Activated naive CD8-positive, alpha-beta T cell treated with anti-CD3 and anti-CD28 coated beads, Interleukin-2, amount 50 U/mL, for 24 hours (primary cell): ENCODE measurements at regions not wholly inside any gene's neighbourhood (a gene's known extent, or its start where the extent isn't known, plus 50 kb on each side); places are given as distances from the start of the nearest gene placed in this dataset.
A peak's percentile ranks its signal among the peaks of the same experiment; 100 is the strongest.

Source experiments
- ATAC-seq: fragments of 150-1000 bp; cut with Tn5 transposase; one replicate; pipeline ENCODE4 v1.10.0; 2021
- DNase-seq: peaks from one replicate; pipeline ENCODE4 v3.0.0; 2021
- H3K27ac Mint-ChIP-seq: one replicate; pipeline ENCODE4 v1.8.0; 2021; ENCODE audit warnings: mild to moderate bottlenecking, mixed read lengths
- H3K27me3 Mint-ChIP-seq: one replicate; pipeline ENCODE4 v1.8.0; 2021; ENCODE audit warnings: mixed read lengths
- H3K36me3 Mint-ChIP-seq: one replicate; pipeline ENCODE4 v1.8.0; 2021; ENCODE audit warnings: low read depth, mixed read lengths
- H3K4me1 Mint-ChIP-seq: one replicate; pipeline ENCODE4 v1.8.0; 2021; ENCODE audit warnings: mixed read lengths
- H3K4me3 Mint-ChIP-seq: one replicate; pipeline ENCODE4 v1.8.0; 2021; ENCODE audit warnings: mild to moderate bottlenecking, moderate library complexity, mixed read lengths
- H3K9me3 Mint-ChIP-seq: one replicate; pipeline ENCODE4 v1.8.0; 2021; ENCODE audit warnings: mixed read lengths

- peak; percentile 78 for ATAC-seq
- Mint-ChIP-seq H3K4me3 (no peak overlapping the region), H3K9me3 (no peaks in the 10 kb centered on the region), H3K27me3 (peaks cover 18% of the 10 kb centered on the region), H3K27ac (peak overlapping the region; percentile 52), H3K36me3 (no peaks in the 10 kb centered on the region), H3K4me1 (peaks cover 34% of the 10 kb centered on the region)
- DNase-seq = no peak
These were observed 120.0 kb upstream of the RAI14 start for GRCh38 chr5:34535944-34536623.

- no peaks in the 10 kb centered on the region for H3K36me3 Mint-ChIP-seq
- DNase-seq (no peak), ATAC-seq (no peak)
- H3K4me3 Mint-ChIP-seq = no peak overlapping the region
- H3K9me3 Mint-ChIP-seq = no peaks in the 10 kb centered on the region
- peaks cover 34% of the 10 kb centered on the region for H3K4me1 Mint-ChIP-seq
- H3K27me3 Mint-ChIP-seq = peaks cover 23% of the 10 kb centered on the region
- H3K27ac Mint-ChIP-seq = no peak overlapping the region
These were observed 119.4 kb upstream of the RAI14 start for GRCh38 chr5:34536699-34537098.

GRCh38 chr5:34538026-34538672, 118.0 kb upstream of the RAI14 start:
- Mint-ChIP-seq H3K4me1 (peaks cover 40% of the 10 kb centered on the region), H3K36me3 (no peaks in the 10 kb centered on the region), H3K9me3 (no peaks in the 10 kb centered on the region), H3K27ac (no peak overlapping the region), H3K4me3 (no peak overlapping the region), H3K27me3 (peaks cover 28% of the 10 kb centered on the region)
- no peak for ATAC-seq
- DNase-seq = peak; percentile 41

GRCh38 chr5:34539183-34539582, 116.9 kb upstream of the RAI14 start:
- no peak for DNase-seq

GRCh38 chr5:34541067-34541466, 115.1 kb upstream of the RAI14 start:
- Mint-ChIP-seq H3K4me1 (peaks cover 20% of the 10 kb centered on the region), H3K9me3 (peaks cover 11% of the 10 kb centered on the region), H3K27ac (no peak overlapping the region), H3K36me3 (no peaks in the 10 kb centered on the region), H3K4me3 (no peak overlapping the region), H3K27me3 (peaks cover 31% of the 10 kb centered on the region)
- ATAC-seq = no peak
- DNase-seq = no peak

More at GRCh38 chr5:34539183-34539582, 116.9 kb upstream of the RAI14 start:
- peaks cover 31% of the 10 kb centered on the region for H3K27me3 Mint-ChIP-seq
- no peak for ATAC-seq
- no peaks in the 10 kb centered on the region for H3K36me3 Mint-ChIP-seq
- H3K27ac Mint-ChIP-seq = no peak overlapping the region
- H3K4me1 Mint-ChIP-seq = peaks cover 32% of the 10 kb centered on the region
- H3K4me3 Mint-ChIP-seq = no peak overlapping the region
- peaks cover 5% of the 10 kb centered on the region for H3K9me3 Mint-ChIP-seq

- Mint-ChIP-seq H3K9me3 (peaks cover 20% of the 10 kb centered on the region), H3K27me3 (peaks cover 33% of the 10 kb centered on the region), H3K4me1 (peaks cover 8% of the 10 kb centered on the region), H3K4me3 (no peak overlapping the region), H3K27ac (no peak overlapping the region), H3K36me3 (no peaks in the 10 kb centered on the region)
- no peak for DNase-seq
- ATAC-seq = no peak
These were observed 113.3 kb upstream of the RAI14 start for GRCh38 chr5:34542818-34543217.

GRCh38 chr5:34543687-34544086, 112.4 kb upstream of the RAI14 start:
- H3K27me3 Mint-ChIP-seq = peaks cover 30% of the 10 kb centered on the region
- H3K4me3 Mint-ChIP-seq = no peak overlapping the region
- peaks cover 20% of the 10 kb centered on the region for H3K9me3 Mint-ChIP-seq
- no peak for ATAC-seq
- H3K4me1 Mint-ChIP-seq = peaks cover 6% of the 10 kb centered on the region
- DNase-seq = no peak
- H3K27ac Mint-ChIP-seq = no peak overlapping the region
- H3K36me3 Mint-ChIP-seq = no peaks in the 10 kb centered on the region

GRCh38 chr5:34544403-34544802, 111.7 kb upstream of the RAI14 start:
- Mint-ChIP-seq H3K27ac (no peak overlapping the region), H3K36me3 (no peaks in the 10 kb centered on the region), H3K4me1 (peaks cover 6% of the 10 kb centered on the region), H3K27me3 (peaks cover 29% of the 10 kb centered on the region), H3K4me3 (no peak overlapping the region), H3K9me3 (peaks cover 20% of the 10 kb centered on the region)
- no peak for ATAC-seq
- DNase-seq = no peak

- Mint-ChIP-seq H3K27ac (no peak overlapping the region), H3K36me3 (no peaks in the 10 kb centered on the region), H3K9me3 (peaks cover 20% of the 10 kb centered on the region), H3K27me3 (peaks cover 21% of the 10 kb centered on the region), H3K4me3 (no peak overlapping the region), H3K4me1 (peaks cover 6% of the 10 kb centered on the region)
- ATAC-seq = no peak
- no peak for DNase-seq
These were observed 111.0 kb upstream of the RAI14 start for GRCh38 chr5:34545164-34545563.

GRCh38 chr5:34545626-34546025, 110.5 kb upstream of the RAI14 start:
- H3K4me3 Mint-ChIP-seq = no peak overlapping the region
- no peak for ATAC-seq

GRCh38 chr5:34547300-34548085, 108.6 kb upstream of the RAI14 start:
- H3K4me1 Mint-ChIP-seq = peaks cover 6% of the 10 kb centered on the region

More at GRCh38 chr5:34545626-34546025, 110.5 kb upstream of the RAI14 start:
- peaks cover 20% of the 10 kb centered on the region for H3K9me3 Mint-ChIP-seq
- peaks cover 22% of the 10 kb centered on the region for H3K27me3 Mint-ChIP-seq
- H3K36me3 Mint-ChIP-seq = no peaks in the 10 kb centered on the region
- peaks cover 6% of the 10 kb centered on the region for H3K4me1 Mint-ChIP-seq
- no peak for DNase-seq
- no peak overlapping the region for H3K27ac Mint-ChIP-seq

GRCh38 chr5:34548086-34548403, 108.1 kb upstream of the RAI14 start:
- peaks cover 20% of the 10 kb centered on the region for H3K9me3 Mint-ChIP-seq
- H3K4me3 Mint-ChIP-seq = no peak overlapping the region
- ATAC-seq (no peak), DNase-seq (no peak)
- H3K27ac Mint-ChIP-seq = no peak overlapping the region
- peaks cover under 1% of the 10 kb centered on the region for H3K4me1 Mint-ChIP-seq
- H3K27me3 Mint-ChIP-seq = peaks cover 8% of the 10 kb centered on the region
- H3K36me3 Mint-ChIP-seq = no peaks in the 10 kb centered on the region

More at GRCh38 chr5:34547300-34548085, 108.6 kb upstream of the RAI14 start:
- DNase-seq (no peak), ATAC-seq (no peak)
- H3K36me3 Mint-ChIP-seq = no peaks in the 10 kb centered on the region
- H3K27ac Mint-ChIP-seq = no peak overlapping the region
- peaks cover 10% of the 10 kb centered on the region for H3K27me3 Mint-ChIP-seq
- H3K9me3 Mint-ChIP-seq = peaks cover 20% of the 10 kb centered on the region
- no peak overlapping the region for H3K4me3 Mint-ChIP-seq

- no peak overlapping the region for H3K27ac Mint-ChIP-seq
- DNase-seq (no peak), ATAC-seq (no peak)
- H3K4me1 Mint-ChIP-seq = no peaks in the 10 kb centered on the region
- H3K9me3 Mint-ChIP-seq = peaks cover 12% of the 10 kb centered on the region
- peaks cover 6% of the 10 kb centered on the region for H3K27me3 Mint-ChIP-seq
- no peaks in the 10 kb centered on the region for H3K36me3 Mint-ChIP-seq
- H3K4me3 Mint-ChIP-seq = no peak overlapping the region
These were observed 105.9 kb upstream of the RAI14 start for GRCh38 chr5:34550247-34550646.

GRCh38 chr5:34550964-34551363, 105.2 kb upstream of the RAI14 start:
- Mint-ChIP-seq H3K36me3 (no peaks in the 10 kb centered on the region), H3K4me3 (no peak overlapping the region), H3K4me1 (no peaks in the 10 kb centered on the region), H3K27me3 (peaks cover 6% of the 10 kb centered on the region), H3K27ac (no peak overlapping the region), H3K9me3 (peaks cover 10% of the 10 kb centered on the region)
- DNase-seq = no peak
- ATAC-seq = no peak

- H3K27me3 Mint-ChIP-seq = peaks cover 4% of the 10 kb centered on the region
- no peak for ATAC-seq
- DNase-seq = no peak
These were observed 104.2 kb upstream of the RAI14 start for GRCh38 chr5:34551911-34552433.

More at GRCh38 chr5:34551911-34552433, 104.2 kb upstream of the RAI14 start:
- Mint-ChIP-seq H3K4me3 (no peak overlapping the region), H3K27ac (no peak overlapping the region), H3K9me3 (peaks cover 4% of the 10 kb centered on the region), H3K36me3 (no peaks in the 10 kb centered on the region), H3K4me1 (no peaks in the 10 kb centered on the region)
